ENCODE measurements at regions not wholly inside any gene's neighbourhood (a gene's known extent, or its start where the extent isn't known, plus 50 kb on each side); places are given as distances from the start of the nearest gene placed in this dataset.

- TF ChIP-seq EZH2 (IDR thresholded peaks at IDR 0.05; ENCODE audit: insufficient read depth, low read length) (no peak), CTCF (IDR thresholded peaks at IDR 0.05; ENCODE audit: insufficient read depth, low read depth, low read length) (no peak)
Observed at GRCh38 chr12:82574191-82574590, 112.5 kb upstream of the TMTC2 start.

Measured in astrocyte (in vitro differentiated cells and primary cell).